C4-2B (cell line): ENCODE measurements at regions not wholly inside any gene's neighbourhood (a gene's known extent, or its start where the extent isn't known, plus 50 kb on each side); places are given as distances from the start of the nearest gene placed in this dataset.
"Not testable (repeated sequence)": the region's sequence is repeated elsewhere in the genome, so short reads cannot be mapped to it uniquely, and the experiment has no call there.

ENCODE experiments used
- H3K27ac ChIP-seq: fragments of 450-650 bp; 2 replicates; pipeline ENCODE4 v1.5.1; 2017
- CTCF ChIP-seq: fragments of 450-650 bp; conservative IDR thresholded peaks from 2 replicates; pipeline ENCODE4 v1.5.1; 2017; ENCODE audit warnings: mild to moderate bottlenecking
- ZFX ChIP-seq: fragments of 450-650 bp; IDR thresholded peaks from 2 replicates; pipeline ENCODE4 v1.6.1; 2017

GRCh38 chr14:105636935-105637334, 110.6 kb downstream of the TMEM121 start:
- TF ChIP-seq ZFX (no peak), CTCF (no peak)
- no peak overlapping the region for H3K27ac ChIP-seq

- not testable (repeated sequence) for H3K27ac ChIP-seq
Measured at GRCh38 chr14:105637345-105637744, 111.0 kb downstream of the TMEM121 start.

- H3K27ac ChIP-seq: not testable (repeated sequence)
Measured at GRCh38 chr14:105639969-105640931, 113.9 kb downstream of the TMEM121 start.

- TF ChIP-seq CTCF: no peak
- no peak for TF ChIP-seq ZFX
- H3K27ac ChIP-seq: no peak overlapping the region
Measured at GRCh38 chr14:105641075-105641937, 114.9 kb downstream of the TMEM121 start.

GRCh38 chr14:105641951-105642350, 115.6 kb downstream of the TMEM121 start:
- H3K27ac ChIP-seq: not testable (repeated sequence)

- not testable (repeated sequence) for H3K27ac ChIP-seq
Measured at GRCh38 chr14:105642486-105642885, 116.1 kb downstream of the TMEM121 start.

GRCh38 chr14:105643406-105644052, 117.1 kb downstream of the TMEM121 start:
- not testable (repeated sequence) for H3K27ac ChIP-seq

- H3K27ac ChIP-seq: not testable (repeated sequence)
Measured at GRCh38 chr14:105644053-105644435, 117.7 kb downstream of the TMEM121 start.

- not testable (repeated sequence) for H3K27ac ChIP-seq
Measured at GRCh38 chr14:105644457-105644856, 118.1 kb downstream of the TMEM121 start.

- not testable (repeated sequence) for H3K27ac ChIP-seq
Measured at GRCh38 chr14:105644891-105645290, 118.5 kb downstream of the TMEM121 start.

GRCh38 chr14:105645389-105645788, 119.0 kb downstream of the TMEM121 start:
- H3K27ac ChIP-seq: not testable (repeated sequence)

- TF ChIP-seq CTCF (no peak), ZFX (no peak)
- H3K27ac ChIP-seq: no peak overlapping the region
Measured at GRCh38 chr14:105646175-105646574, 119.8 kb downstream of the TMEM121 start.

- H3K27ac ChIP-seq: not testable (repeated sequence)
Measured at GRCh38 chr14:105646711-105647281, 120.4 kb downstream of the TMEM121 start.

- H3K27ac ChIP-seq: not testable (repeated sequence)
Measured at GRCh38 chr14:105647426-105647783, 121.0 kb downstream of the TMEM121 start.
